ENCODE measurements at regions not wholly inside any gene's neighbourhood (a gene's known extent, or its start where the extent isn't known, plus 50 kb on each side); places are given as distances from the start of the nearest gene placed in this dataset.

- no peak for DNase-seq (ENCODE audit: low spot score)
These were observed 331.3 kb upstream of the SNX7 start for GRCh38 chr1:98330224-98330623.

- no peak for DNase-seq (ENCODE audit: low spot score)
These were observed 332.7 kb upstream of the SNX7 start for GRCh38 chr1:98328855-98329254.

- no peak for DNase-seq (ENCODE audit: low spot score)
These were observed 334.2 kb upstream of the SNX7 start for GRCh38 chr1:98327220-98327861.

GRCh38 chr1:98325646-98326440, 335.7 kb upstream of the SNX7 start:
- no peak for DNase-seq (ENCODE audit: low spot score)

GRCh38 chr1:98323906-98324358, 337.6 kb upstream of the SNX7 start:
- peak; percentile 26 for DNase-seq (ENCODE audit: low spot score)

GRCh38 chr1:98323388-98323787, 338.1 kb upstream of the SNX7 start:
- no peak for DNase-seq (ENCODE audit: low spot score)

GRCh38 chr1:98322966-98323365, 338.6 kb upstream of the SNX7 start:
- DNase-seq (ENCODE audit: low spot score), result no peak

- DNase-seq (ENCODE audit: low spot score), result no peak
These were observed 339.4 kb upstream of the SNX7 start for GRCh38 chr1:98322086-98322485.

- DNase-seq (ENCODE audit: low spot score), result no peak
These were observed 340.3 kb upstream of the SNX7 start for GRCh38 chr1:98321191-98321590.

- DNase-seq (ENCODE audit: low spot score), result no peak
These were observed 345.1 kb upstream of the SNX7 start for GRCh38 chr1:98316286-98316905.

GRCh38 chr1:98315309-98315708, 346.2 kb upstream of the SNX7 start:
- no peak for DNase-seq (ENCODE audit: low spot score)

- DNase-seq (ENCODE audit: low spot score), result no peak
These were observed 346.9 kb upstream of the SNX7 start for GRCh38 chr1:98314601-98315000.

GRCh38 chr1:98306517-98307089, 354.9 kb upstream of the SNX7 start:
- no peak for DNase-seq (ENCODE audit: low spot score)

GRCh38 chr1:98305362-98305761, 356.2 kb upstream of the SNX7 start:
- no peak for DNase-seq (ENCODE audit: low spot score)

- DNase-seq (ENCODE audit: low spot score), result no peak
These were observed 356.6 kb upstream of the SNX7 start for GRCh38 chr1:98304888-98305287.

GRCh38 chr1:98299861-98300260, 361.7 kb upstream of the SNX7 start:
- no peak for DNase-seq (ENCODE audit: low spot score)

- no peak for DNase-seq (ENCODE audit: low spot score)
These were observed 362.2 kb upstream of the SNX7 start for GRCh38 chr1:98299313-98299712.

- no peak for DNase-seq (ENCODE audit: low spot score)
These were observed 363.2 kb upstream of the SNX7 start for GRCh38 chr1:98298319-98298718.

- no peak for DNase-seq (ENCODE audit: low spot score)
These were observed 364.8 kb upstream of the SNX7 start for GRCh38 chr1:98296681-98297080.

- DNase-seq (ENCODE audit: low spot score), result no peak
These were observed 367.4 kb upstream of the SNX7 start for GRCh38 chr1:98294127-98294526.

- DNase-seq (ENCODE audit: low spot score), result no peak
These were observed 368.5 kb upstream of the SNX7 start for GRCh38 chr1:98292994-98293393.

- no peak for DNase-seq (ENCODE audit: low spot score)
These were observed 368.5 kb upstream of the DPYD start for GRCh38 chr1:98289311-98289710.

GRCh38 chr1:98288494-98288893, 367.7 kb upstream of the DPYD start:
- DNase-seq (ENCODE audit: low spot score), result no peak
